Activated naive CD4-positive, alpha-beta T cell treated with Interleukin-2 at 50 U/mL for 16 hours (primary cell): ENCODE measurements at regions not wholly inside any gene's neighbourhood (a gene's known extent, or its start where the extent isn't known, plus 50 kb on each side); places are given as distances from the start of the nearest gene placed in this dataset.
"Not testable (repeated sequence)": the region's sequence is repeated elsewhere in the genome, so short reads cannot be mapped to it uniquely, and the experiment has no call there.

Experiments used
- DNase-seq: peaks from one replicate; pipeline ENCODE4 v3.0.0-alpha.2; 2020

DNA sequence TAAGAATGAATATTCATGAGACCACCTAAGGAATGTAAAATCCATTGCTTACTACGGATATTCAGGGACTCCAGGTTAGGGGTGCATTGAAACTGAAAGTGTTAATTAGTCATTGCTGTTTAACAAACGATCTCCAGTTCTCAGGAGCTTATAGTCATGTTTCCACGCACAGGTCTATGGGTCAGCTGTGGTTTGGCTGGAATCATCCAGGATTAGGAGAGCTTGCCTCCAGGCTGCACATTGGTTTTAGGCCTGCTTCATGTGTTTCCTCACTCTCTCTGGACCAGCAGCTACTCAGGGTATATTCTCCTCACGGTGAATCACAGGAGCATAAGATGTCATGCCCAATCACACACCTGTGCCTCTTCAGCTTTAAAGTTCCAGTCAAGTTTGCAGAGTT is 98.9 kb downstream of the ATXN3L start:
- no peak for DNase-seq

DNA sequence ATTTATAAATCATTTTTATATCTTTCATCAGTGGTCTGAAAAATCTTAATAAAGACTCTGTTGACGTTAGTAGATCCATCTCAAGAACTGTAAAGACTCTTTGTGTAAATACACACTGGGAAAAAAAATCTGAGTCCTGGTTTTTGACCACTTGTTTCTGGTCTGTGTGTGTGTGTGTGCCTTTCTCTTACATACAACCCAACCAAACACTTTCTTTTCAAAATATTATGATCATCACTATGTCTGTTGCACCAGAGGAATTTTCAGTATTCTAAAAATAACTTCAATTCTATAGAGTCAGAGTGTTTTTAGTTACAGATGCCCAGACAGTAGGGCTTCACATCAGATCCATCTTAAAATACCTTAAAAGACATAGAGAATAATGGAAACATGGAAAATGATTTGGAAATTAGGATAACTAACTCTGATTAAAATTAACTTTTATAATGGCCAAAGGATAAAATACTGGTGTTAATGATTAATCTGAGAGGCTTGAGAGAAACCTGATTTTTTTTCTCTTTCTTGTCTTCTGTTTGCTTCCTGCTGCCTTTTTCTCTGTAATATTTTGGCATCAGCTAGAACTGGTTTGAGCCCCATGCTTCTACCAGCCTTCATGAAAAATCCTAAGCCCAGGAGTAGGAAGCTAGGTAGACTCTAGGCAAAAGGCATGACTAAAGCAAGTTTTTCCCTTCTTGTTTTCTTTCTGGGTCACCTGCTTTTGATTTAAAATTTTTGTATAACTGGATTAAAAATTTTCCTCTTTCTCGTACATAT is 99.7 kb downstream of the ATXN3L start:
- no peak for DNase-seq

DNA sequence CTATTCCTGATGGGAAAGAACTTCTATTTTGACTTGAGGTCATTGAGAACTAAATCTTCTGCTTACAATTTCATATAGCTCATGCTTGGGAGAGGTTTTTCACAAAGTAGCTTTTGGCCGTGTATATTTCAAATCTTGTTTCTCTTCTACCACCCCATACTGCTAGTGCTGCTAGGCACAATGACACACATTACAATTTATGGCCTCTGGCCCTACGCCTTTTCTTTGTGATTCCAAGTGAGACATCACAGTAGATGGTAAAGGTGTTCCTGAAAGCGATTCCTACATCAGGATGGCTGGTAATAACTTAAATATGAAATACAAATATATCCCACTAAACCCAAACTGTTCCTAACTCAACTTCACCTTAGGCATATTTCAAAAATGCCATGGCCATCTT is 101.1 kb downstream of the ATXN3L start:
- DNase-seq, result no peak

DNA sequence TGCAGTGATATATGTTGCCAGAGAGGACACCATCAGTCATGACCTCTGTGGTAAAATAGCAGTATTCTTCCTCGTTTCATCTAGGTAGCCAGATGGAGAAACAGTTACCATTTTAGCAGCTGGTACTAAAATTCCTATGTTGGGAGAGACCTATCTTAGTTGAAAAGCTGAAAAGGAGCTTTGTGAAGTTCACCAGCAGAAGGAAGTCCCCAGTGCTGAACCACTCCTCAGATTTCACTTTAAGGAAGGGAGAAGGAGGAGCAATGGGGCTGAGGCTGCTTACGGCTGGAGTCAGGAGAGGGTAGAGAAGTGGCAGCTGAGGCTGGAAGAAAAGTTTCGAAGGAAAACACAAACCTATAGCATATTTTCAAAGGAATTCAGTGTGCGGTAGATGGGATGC is 103.7 kb downstream of the ATXN3L start:
- no peak for DNase-seq

DNA sequence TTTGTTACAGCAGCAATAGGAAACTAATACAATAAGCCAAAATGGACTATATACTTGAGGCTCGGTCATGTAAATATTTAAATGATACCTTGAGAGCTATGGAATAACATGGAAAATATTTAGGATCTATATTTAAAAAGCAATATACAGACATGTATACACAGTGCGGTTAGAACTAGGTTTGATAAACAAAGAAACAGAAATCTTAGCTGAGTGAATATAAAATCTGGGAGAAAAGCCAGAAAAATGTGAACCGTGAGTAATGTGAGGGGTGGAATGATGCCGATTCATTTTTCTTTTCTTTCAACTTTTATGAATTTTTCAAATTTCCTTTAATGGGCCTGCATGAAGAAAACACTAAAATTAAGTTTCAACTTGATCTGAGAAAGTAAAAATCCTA is 104.1 kb downstream of the ATXN3L start:
- no peak for DNase-seq

DNA sequence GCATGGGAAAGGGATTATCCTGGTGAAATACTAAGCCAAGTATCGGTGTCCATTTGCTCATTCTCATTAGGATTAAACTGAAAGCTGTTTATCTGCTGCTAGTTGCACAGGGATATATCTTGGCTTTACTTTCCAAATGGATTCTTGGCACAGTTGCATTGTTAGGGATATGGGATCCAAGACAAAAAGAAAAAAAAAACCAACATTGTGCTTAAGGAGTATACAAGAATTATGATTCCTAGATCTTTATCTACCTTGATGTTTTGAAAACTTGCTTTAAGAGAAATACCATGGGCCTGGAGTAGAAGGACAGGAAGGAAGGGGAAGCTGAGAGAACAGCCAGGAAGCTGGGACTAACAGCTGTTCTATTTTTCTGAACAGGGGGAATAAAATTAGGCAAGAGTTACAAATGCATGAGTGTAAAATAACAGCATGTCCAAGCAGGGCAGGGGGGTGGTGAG is 107.6 kb downstream of the ATXN3L start:
- no peak for DNase-seq

DNA sequence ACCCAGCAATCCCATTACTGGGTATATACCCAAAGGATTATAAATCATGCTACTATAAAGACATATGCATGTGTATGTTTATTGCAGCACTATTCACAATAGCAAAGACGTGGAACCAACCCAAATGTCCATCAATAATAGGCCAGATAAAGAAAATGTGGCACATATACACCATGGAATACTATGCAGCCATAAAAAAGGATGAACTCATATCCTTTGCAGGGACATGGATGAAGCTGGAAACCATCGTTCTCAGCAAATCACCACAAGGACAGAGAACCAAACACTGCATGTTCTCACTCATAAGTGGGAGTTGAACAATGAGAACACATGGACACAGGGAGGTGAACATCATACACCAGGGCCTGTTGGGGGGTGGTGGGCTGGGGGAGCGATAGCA is 109.7 kb downstream of the ATXN3L start:
- DNase-seq, result not testable (repeated sequence)

DNA sequence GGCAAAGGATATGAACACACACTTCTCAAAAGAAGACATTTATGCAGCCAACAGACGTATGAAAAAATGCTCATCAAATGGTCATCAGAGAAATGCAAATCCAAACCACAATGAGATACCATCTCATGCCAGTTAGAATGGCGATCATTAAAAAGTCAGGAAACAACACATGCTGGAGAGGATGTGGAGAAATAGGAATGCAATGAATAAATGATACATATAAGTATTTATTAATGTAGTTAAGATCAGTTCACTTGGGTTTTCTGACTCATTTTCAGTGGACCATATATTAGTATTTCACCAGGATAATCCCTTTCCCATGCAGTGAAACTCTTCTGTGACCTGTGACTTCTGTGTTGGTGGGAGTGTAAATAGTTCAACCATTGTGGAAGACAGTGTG is 110.1 kb downstream of the ATXN3L start:
- not testable (repeated sequence) for DNase-seq

DNA sequence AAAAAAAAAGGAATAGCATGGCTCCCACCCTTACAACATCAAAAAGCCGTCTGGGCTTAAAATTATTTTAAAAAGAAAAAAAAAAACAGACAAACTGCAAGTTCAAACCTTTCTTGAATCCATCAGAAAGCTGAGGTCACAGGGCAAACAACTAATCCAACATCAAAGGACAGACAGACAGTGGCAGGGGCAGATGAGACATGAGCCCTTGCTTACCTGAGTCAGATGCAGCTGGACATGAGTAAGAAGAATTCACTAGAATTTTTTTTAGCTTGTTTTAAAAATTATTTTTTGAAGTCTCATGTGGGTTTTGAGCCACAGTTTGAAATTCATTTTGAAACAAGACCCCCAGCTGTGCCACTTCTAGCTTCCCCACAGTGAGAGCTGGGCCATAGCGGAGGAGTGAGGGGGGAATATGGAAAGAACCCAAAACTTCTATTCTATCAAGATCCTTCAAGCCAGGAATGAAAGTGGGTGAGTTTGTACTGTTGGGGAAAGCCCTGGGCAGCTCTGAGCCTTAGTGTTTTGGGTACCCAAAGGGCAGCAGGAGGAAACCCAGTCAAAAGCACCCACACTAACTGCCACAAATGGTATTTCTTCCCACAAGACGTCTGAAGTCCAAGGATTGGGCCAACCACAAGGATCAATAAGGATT is 111.4 kb downstream of the ATXN3L start:
- no peak for DNase-seq

DNA sequence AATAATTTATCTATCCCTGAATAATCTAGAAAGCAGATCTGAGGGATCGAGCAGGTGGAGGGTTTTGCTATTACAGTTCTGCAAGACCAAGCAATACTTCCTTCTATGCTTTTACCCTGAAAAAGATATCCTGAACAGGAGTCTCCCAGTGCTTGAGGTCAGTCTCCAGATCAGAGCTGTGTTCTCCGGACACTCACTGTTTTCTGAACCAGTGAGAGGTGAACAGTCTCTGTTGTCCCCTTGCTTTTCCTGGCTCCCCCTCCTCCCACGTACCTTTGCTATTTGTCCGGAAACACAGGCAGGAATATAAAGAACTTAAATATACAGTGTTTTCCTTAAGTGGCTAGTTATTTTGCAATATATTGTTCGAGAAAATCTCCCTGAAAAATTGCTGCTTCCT is 116.6 kb downstream of the ATXN3L start:
- DNase-seq, result no peak

DNA sequence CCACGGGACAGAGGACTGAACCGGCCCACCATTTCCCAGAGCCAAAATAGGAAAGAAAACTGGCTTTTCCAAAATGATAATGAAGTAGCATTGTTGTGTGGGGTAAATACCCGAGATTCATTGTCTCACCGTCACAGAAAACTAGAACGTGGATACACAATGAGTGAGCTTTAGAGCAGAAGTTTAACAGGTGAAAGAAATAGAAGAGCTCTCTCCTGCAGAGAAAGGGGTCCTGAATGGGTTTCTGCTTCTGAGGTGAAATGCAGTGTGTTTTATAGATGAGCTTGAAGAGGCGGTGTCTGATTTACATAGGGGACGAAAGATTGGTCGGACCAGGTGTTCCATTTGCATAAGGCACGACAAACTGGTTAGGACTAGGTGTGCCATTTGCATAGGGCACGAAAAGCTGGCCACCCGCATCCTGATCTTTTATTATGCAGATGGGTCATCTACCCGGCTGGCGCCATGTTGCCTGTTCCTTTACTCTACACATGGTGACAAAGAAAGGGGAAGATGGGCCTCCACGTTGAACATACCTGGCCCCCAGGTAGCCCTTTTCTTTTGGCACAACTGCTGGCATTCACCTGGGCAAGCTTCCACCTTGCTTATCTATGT is 118.1 kb downstream of the ATXN3L start:
- DNase-seq, result no peak

DNA sequence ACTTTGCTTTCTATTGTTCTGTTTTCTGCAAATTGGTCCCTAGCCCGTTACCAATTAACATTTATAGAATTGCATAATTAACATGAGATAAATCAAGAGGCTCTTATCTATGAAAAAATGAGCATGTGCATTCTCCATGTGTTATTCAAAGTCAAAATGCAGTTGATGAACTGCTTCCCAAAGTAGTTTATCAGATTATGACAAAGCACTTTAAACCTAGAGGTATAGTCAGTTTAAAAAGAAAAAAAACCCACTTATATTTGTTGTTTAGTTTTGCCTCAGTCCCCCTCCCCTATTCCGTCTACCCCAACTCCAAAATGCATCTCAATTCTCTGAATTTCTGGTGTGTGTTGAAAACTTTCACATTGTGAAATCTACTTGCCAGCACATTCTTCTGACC is 119.5 kb downstream of the ATXN3L start:
- no peak for DNase-seq

DNA sequence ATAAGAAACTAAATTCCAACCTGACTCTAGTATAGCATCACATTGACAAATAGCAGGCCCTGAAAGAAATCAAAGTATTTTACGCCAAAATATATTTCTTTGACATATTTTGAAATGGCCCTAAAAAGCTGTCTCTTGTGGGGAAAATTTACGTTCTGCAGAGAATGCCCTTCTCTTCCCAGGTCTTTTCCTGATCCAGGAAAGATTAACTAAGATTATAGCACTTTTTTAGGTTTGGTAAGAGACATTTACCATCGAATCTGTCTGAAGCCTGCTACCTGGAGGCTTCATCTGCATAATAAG is 121.1 kb downstream of the ATXN3L start:
- DNase-seq, result no peak

DNA sequence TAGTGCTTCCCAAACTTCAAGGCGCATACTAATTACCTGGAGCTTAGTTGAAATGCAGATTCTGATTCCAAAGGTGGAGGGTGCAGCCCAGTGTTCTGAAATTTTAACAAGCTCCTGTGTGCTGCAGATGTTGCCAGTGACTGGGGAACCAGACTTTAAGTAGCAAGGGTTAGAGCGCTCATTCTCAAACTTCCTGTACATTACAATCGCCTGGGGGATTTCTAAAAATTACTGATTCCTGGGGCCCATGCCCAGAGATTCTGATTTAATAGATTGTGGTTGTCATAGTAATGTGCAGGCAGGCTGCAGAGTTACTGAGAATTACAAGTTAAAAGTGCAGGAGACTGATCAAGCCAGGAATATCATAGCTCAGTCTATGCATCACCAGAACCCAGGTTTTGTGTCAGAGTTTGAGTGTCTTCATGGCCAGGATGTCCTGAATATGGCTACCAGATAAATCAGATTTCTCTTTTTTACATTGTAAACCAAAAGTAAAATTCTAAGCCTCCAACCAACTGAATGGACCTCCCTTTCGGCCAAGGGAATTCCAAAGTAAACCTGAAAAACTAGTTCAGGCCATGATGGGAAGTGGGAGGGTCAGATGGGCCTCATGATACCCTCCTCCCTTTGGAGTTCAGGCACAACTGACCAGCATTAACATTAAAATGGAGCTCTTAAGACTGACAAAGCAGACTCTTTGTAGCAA is 121.6 kb downstream of the ATXN3L start:
- no peak for DNase-seq

DNA sequence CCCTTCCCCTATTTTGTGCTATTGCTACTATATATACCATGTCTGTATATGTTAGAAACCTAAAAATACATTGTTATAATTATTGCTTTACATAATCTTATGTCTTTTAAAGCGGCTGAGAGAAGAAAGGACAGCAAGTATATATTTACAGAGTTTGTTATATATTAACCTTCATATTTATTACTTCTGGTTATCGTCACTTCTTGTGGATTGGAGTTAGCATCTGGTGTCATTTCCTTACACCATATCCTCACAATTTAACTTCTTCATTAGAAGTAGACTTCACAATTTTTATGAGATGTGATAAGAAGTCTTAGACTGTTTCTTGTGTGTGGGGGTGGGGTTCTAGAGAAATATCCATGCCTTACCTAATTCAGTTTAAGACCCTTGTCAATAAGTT is 123.1 kb downstream of the ATXN3L start:
- no peak for DNase-seq

DNA sequence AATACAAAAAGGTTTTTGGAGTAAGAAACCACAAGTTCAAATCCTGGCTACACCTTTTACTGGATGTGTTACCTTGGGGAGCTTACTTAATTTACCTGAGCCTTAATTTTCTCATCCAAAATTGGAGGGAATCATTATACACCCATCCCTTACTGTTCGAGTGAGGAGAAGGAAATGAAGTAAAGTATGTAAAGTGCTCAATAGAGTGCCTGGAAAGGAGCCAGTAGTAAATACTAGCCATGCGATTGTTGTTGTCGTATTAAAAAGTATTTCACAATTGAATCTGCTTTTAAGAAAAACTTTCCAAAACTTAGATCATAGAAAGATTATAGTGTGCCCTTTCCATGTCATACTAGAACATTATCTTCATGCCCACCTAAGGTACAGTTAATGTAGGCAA is 124.5 kb downstream of the ATXN3L start:
- DNase-seq, result no peak

DNA sequence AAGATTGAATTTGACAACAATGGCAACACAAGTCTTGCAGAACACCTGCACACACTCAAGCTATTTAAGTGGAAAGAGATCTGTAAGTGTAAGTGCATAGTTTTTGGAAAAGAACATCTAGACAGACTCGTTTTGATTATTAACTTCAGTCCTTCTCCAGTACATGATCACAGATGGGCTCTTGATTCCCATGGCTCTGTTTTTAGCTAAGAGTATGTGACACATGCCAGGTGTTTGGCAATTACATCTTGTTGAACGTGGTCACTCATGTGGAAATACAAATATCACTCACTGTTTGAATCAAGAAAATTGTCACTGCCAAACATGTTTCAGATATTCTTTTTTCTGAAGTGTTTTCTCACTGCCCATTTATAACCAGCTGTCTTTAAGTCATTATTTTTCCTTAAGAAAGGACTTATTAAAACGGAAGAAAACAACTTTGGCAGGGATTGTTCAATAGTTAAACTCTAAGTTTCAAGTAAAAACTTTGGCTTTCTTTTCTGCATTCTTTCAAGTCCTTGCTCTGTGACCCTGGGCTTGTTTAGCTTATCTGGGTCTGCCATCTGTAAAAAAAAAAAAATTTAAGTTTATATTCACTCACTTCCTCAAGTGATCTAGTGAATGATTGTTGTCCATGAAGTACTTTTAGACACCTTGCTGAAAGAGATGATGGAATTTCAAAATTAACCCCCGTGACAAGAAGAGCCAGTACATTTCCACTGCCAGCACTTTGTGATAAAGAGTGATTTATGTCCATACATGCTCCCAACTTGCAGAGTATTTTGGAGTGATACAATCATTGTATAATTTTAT is 125.4 kb downstream of the ATXN3L start:
- DNase-seq, result no peak

DNA sequence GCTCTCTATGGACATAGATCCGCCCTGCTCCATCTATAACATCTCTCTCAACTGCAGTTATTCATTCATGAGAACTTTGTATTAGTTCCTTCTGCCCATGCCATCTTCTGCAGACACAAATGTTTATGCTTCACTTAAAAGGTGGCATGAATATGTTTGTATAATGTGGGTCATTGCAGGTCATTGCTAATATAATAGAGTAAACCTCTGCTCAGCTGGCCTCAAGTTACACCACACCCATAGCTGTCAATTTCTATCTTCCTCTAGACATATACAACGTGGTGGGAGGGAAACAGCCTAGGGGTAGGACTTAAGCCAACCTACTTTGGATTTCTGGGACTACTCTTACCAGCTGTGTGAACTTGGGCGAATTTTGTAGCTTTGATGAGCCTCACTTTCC is 129.8 kb downstream of the ATXN3L start:
- DNase-seq, result no peak

DNA sequence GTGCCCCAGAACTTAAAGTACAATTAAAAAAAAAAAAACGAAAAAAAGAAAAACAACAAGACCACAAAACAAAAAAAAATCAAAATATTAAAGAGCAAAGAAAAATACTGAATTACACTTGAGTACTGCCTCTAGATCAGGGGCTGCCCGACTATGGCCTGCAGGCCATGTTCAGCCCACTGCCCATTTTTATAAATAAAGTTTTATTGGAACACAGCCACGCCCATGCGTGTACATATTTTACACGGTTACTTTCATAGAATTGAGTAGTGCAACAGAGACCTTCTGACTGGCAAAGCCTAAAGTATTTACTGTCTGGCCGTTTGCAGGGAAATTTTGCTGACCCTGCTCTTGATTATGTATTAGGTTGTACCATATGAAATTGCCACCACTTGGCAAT is 130.5 kb downstream of the ATXN3L start:
- no peak for DNase-seq

DNA sequence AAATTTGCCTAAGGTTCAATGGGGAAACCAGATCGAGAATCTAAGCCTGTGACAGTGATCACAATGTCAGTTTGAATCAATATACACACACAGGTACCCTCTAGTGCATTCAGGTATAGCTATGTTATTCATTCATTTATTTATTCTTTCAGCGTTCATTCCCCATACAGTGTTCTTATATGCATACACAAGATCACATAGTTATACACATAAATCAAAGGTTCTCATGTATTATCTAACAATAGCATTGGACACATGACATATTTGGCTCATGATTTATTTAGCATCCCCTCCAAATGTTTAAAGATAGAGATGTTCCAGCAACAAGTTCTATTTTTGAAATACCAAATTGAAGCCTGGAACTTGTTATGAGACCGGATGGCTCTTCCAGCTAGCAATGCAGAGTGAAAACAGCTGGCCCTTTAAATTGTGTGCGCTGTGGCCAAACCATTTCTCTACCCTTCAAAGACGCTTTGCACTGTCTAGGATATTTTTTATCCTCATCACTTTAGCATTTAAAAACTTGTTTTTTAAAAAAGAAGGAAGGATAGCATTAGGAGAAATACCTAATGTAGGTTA is 131.0 kb downstream of the ATXN3L start:
- no peak for DNase-seq

DNA sequence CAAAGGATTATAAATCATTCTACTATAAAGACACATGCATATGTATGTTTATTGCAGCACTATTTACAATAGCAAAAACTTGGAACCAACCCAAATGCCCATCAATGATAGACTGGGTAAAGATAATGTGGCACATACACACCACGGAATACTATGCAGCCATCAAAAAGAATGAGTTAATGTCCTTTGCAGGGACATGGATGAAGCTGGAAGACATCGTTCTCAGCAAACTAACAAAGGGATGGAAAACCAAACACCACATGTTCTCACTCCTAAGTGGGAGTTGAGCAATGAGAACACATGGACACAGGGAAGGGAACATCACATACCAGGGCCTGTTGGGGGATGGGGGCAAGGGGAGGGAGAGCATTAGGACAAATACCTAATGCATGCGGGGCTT is 133.2 kb downstream of the ATXN3L start:
- not testable (repeated sequence) for DNase-seq

DNA sequence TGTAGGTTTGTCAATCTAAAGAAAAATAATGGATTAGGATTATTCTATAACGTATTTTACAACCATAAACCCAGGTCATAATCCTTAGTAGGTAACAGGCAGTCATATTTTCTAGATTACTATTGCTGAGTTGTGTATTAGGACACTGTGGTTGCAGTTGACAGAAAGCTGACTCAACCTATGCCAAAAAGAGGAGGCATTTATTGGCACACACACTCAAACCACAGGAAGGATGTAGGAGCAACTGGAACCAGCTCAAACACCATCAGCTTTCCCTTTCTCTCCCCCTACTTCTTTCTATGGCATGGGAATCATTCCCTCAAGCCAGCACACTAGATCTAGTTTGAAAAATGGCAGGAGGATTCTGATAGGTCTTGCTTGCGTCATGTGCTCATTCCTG is 136.4 kb upstream of the FAM9C start:
- no peak for DNase-seq

DNA sequence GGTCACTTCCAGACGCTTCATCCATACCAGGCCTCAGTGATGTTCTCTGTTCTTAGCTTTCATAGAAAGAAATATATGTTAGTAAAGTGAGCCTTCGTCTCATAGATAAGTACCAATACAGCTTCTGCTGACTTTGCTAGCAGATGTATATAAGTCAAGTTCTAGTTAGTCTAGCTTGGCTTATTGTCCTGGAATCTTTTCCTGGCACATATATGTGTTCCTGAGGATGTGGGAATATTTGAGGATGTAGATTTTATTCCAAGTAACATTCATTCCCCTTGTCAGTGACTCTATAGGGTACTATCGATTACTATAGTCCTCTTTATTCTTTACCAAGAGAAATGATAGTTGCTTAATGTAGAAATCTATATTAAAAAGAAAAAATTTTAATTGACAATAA is 135.2 kb upstream of the FAM9C start:
- no peak for DNase-seq
